HL-60 (cell line): ENCODE measurements at regions not wholly inside any gene's neighbourhood (a gene's known extent, or its start where the extent isn't known, plus 50 kb on each side); places are given as distances from the start of the nearest gene placed in this dataset.

Experiments
- DNase-seq, 2 experiments: peaks; one replicate each; pipeline ENCODE4 v3.0.0-alpha.2; 2010 to 2020; ENCODE audit warnings: low read depth in 1 of 2, low spot score in 1 of 2
- H3K27ac ChIP-seq: fragments of 250-450 bp; sonication (Bioruptor Pico); replicated peaks from 2 replicates; pipeline ENCODE4 v1.5.1; 2020; ENCODE audit warnings: mild to moderate bottlenecking, moderate library complexity
- H3K27me3 ChIP-seq: fragments of 250-450 bp; sonication (Bioruptor Pico); 2 replicates; pipeline ENCODE4 v1.5.1; 2021; ENCODE audit warnings: mild to moderate bottlenecking, moderate library complexity; ENCODE audit not compliant: insufficient read depth, poor library complexity, severe bottlenecking
- H3K4me3 ChIP-seq: replicated peaks from 2 replicates; pipeline ENCODE4 v1.5.1; 2011; ENCODE audit warnings: mild to moderate bottlenecking, control low read depth, low read length; ENCODE audit not compliant: insufficient read depth
- CTCF ChIP-seq: IDR thresholded peaks from one replicate; pipeline ENCODE4 v1.5.1; 2011; ENCODE audit warnings: low read length, control low read depth, inconsistent platforms; ENCODE audit not compliant: insufficient read depth
- GABPA ChIP-seq: IDR thresholded peaks from 2 replicates; pipeline ENCODE4 v1.6.1; 2012; ENCODE audit warnings: low read depth
- POLR2AphosphoS5 ChIP-seq: IDR thresholded peaks from 2 replicates; pipeline ENCODE4 v1.6.1; 2012; ENCODE audit warnings: low read depth
- REST ChIP-seq: IDR thresholded peaks from 2 replicates; pipeline ENCODE4 v1.6.1; 2012; ENCODE audit warnings: low read depth; ENCODE audit not compliant: insufficient replicate concordance
- SPI1 ChIP-seq: IDR thresholded peaks from 2 replicates; pipeline ENCODE4 v1.6.1; 2012; ENCODE audit warnings: low read depth, mild to moderate bottlenecking, borderline replicate concordance

GRCh38 chr4:8745005-8745790, 126.4 kb downstream of the HMX1 start:
- no peak for DNase-seq
- Histone ChIP-seq H3K27ac (no peak overlapping the region), H3K4me3 (no peak overlapping the region), H3K27me3 (no peaks in the 10 kb centered on the region)
- TF ChIP-seq SPI1 (no peak), REST (no peak), CTCF (no peak), GABPA (no peak), POLR2AphosphoS5 (no peak)

- no peaks in the 10 kb centered on the region for H3K27me3 ChIP-seq
- no peak overlapping the region for H3K27ac ChIP-seq
- DNase-seq: no peak
- no peak for TF ChIP-seq REST
- TF ChIP-seq SPI1: no peak
- no peak for TF ChIP-seq CTCF
- TF ChIP-seq GABPA: no peak
- H3K4me3 ChIP-seq: no peak overlapping the region
These were observed 127.4 kb downstream of the HMX1 start for GRCh38 chr4:8744083-8744805.

- Histone ChIP-seq H3K27ac (no peak overlapping the region), H3K27me3 (no peaks in the 10 kb centered on the region), H3K4me3 (no peak overlapping the region)
- TF ChIP-seq REST (no peak), SPI1 (no peak), POLR2AphosphoS5 (no peak), CTCF (no peak), GABPA (no peak)
- DNase-seq: no peak
These were observed 129.1 kb downstream of the HMX1 start for GRCh38 chr4:8742546-8742945.
